Kidney glomerular epithelial cell (primary cell): ENCODE measurements at regions not wholly inside any gene's neighbourhood (a gene's known extent, or its start where the extent isn't known, plus 50 kb on each side); places are given as distances from the start of the nearest gene placed in this dataset.

ENCODE experiments used
- DNase-seq: peaks from one replicate; lab custom pipeline; 2025; lab: John Stamatoyannopoulos, UW

GRCh38 chr3:118435851-118436350 lies 598.7 kb downstream of the IGSF11 start:
- no peak for DNase-seq

GRCh38 chr3:118436697-118437262 lies 597.9 kb downstream of the IGSF11 start:
- DNase-seq = no peak

GRCh38 chr3:118445036-118445435 lies 589.6 kb downstream of the IGSF11 start:
- no peak for DNase-seq

GRCh38 chr3:118447339-118447738 lies 587.3 kb downstream of the IGSF11 start:
- DNase-seq = no peak

- DNase-seq = no peak
Measured at GRCh38 chr3:118466795-118467330, 567.8 kb downstream of the IGSF11 start.

GRCh38 chr3:118468801-118469200 lies 565.8 kb downstream of the IGSF11 start:
- DNase-seq = no peak

- no peak for DNase-seq
Measured at GRCh38 chr3:118472586-118472985, 562.1 kb downstream of the IGSF11 start.

- DNase-seq = no peak
Measured at GRCh38 chr3:118473343-118473742, 561.3 kb downstream of the IGSF11 start.

- DNase-seq = no peak
Measured at GRCh38 chr3:118476885-118477618, 557.6 kb downstream of the IGSF11 start.

- DNase-seq = no peak
Measured at GRCh38 chr3:118477768-118478167, 556.9 kb downstream of the IGSF11 start.

GRCh38 chr3:118478706-118479276 lies 555.9 kb downstream of the IGSF11 start:
- DNase-seq = no peak

- DNase-seq = no peak
Measured at GRCh38 chr3:118479376-118479775, 555.3 kb downstream of the IGSF11 start.

- no peak for DNase-seq
Measured at GRCh38 chr3:118480101-118480860, 554.4 kb downstream of the IGSF11 start.

- DNase-seq = no peak
Measured at GRCh38 chr3:118485693-118486092, 549.0 kb downstream of the IGSF11 start.

GRCh38 chr3:118487734-118488133 lies 546.9 kb downstream of the IGSF11 start:
- no peak for DNase-seq

- no peak for DNase-seq
Measured at GRCh38 chr3:118488732-118489131, 545.9 kb downstream of the IGSF11 start.

- DNase-seq = no peak
Measured at GRCh38 chr3:118495206-118495605, 539.4 kb downstream of the IGSF11 start.

GRCh38 chr3:118497274-118497673 lies 537.4 kb downstream of the IGSF11 start:
- DNase-seq = no peak

- DNase-seq = no peak
Measured at GRCh38 chr3:118501152-118501551, 533.5 kb downstream of the IGSF11 start.

GRCh38 chr3:118504906-118505305 lies 529.7 kb downstream of the IGSF11 start:
- DNase-seq = no peak

GRCh38 chr3:118505784-118506183 lies 528.9 kb downstream of the IGSF11 start:
- DNase-seq = no peak

- no peak for DNase-seq
Measured at GRCh38 chr3:118511402-118511801, 523.2 kb downstream of the IGSF11 start.
